K562 (cell line): ENCODE measurements at regions not wholly inside any gene's neighbourhood (a gene's known extent, or its start where the extent isn't known, plus 50 kb on each side); places are given as distances from the start of the nearest gene placed in this dataset.

ENCODE experiments used
- EHMT2 ChIP-seq: fragments of 450-650 bp; IDR thresholded peaks from 2 replicates; pipeline ENCODE4 v1.6.1; 2018; ENCODE audit warnings: antibody characterized with exemption
- EZH2 ChIP-seq: IDR thresholded peaks from 2 replicates; pipeline ENCODE4 v1.6.1; 2012; ENCODE audit warnings: low read depth, mild to moderate bottlenecking, inconsistent platforms, low read length, borderline replicate concordance
- GABPA ChIP-seq: fragments of 200-800 bp; sonication (Bioruptor generic); conservative IDR thresholded peaks from 2 replicates; pipeline ENCODE4 v1.6.1; 2016; ENCODE audit warnings: low read depth, missing genetic modification characterization, missing compliant biosample characterization
- RNF2 ChIP-seq: sonication (generic); IDR thresholded peaks from 2 replicates; pipeline ENCODE4 v1.6.1; 2016
- ZNF232 ChIP-seq: sonication (generic); formaldehyde crosslinking; IDR thresholded peaks from 2 replicates; pipeline ENCODE4 v1.8.0; 2022; ENCODE audit warnings: mild to moderate bottlenecking, missing genetic modification reagents
- ZZZ3 ChIP-seq: fragments of 450-650 bp; IDR thresholded peaks from 2 replicates; pipeline ENCODE4 v1.6.1; 2016; ENCODE audit warnings: antibody characterized with exemption, mild to moderate bottlenecking, moderate library complexity

GRCh38 chr6:15061180-15061641, 184.7 kb upstream of the JARID2 start:
- no peak for TF ChIP-seq GABPA
- TF ChIP-seq ZNF232 (CRISPR knock-in tag): no peak
- no peak for TF ChIP-seq ZZZ3
- no peak for TF ChIP-seq RNF2
- TF ChIP-seq EZH2: no peak
- no peak for TF ChIP-seq EHMT2
